Ammon's horn (tissue), 1 donor: ENCODE measurements at regions not wholly inside any gene's neighbourhood (a gene's known extent, or its start where the extent isn't known, plus 50 kb on each side); places are given as distances from the start of the nearest gene placed in this dataset.

ENCODE experiments used
- DNase-seq: peaks from one replicate; pipeline ENCODE4 v3.0.0-alpha.2; 2016; ENCODE audit warnings: low spot score

GRCh38 chr2:120658042-120658769 lies 77.5 kb upstream of the GLI2 start:
- DNase-seq = no peak

- no peak for DNase-seq
These were observed 76.9 kb upstream of the GLI2 start for GRCh38 chr2:120658770-120659158.

GRCh38 chr2:120659275-120659977 lies 76.2 kb upstream of the GLI2 start:
- no peak for DNase-seq

- no peak for DNase-seq
These were observed 75.5 kb upstream of the GLI2 start for GRCh38 chr2:120660056-120660694.

GRCh38 chr2:120660771-120661459 lies 74.8 kb upstream of the GLI2 start:
- DNase-seq = no peak

GRCh38 chr2:120661551-120661950 lies 74.1 kb upstream of the GLI2 start:
- peak; percentile 78 for DNase-seq

GRCh38 chr2:120662046-120662445 lies 73.6 kb upstream of the GLI2 start:
- DNase-seq = no peak

- DNase-seq = no peak
These were observed 72.9 kb upstream of the GLI2 start for GRCh38 chr2:120662746-120663145.

- no peak for DNase-seq
These were observed 69.2 kb upstream of the GLI2 start for GRCh38 chr2:120666433-120666832.

- no peak for DNase-seq
These were observed 67.7 kb upstream of the GLI2 start for GRCh38 chr2:120667981-120668380.

- DNase-seq = no peak
These were observed 66.3 kb upstream of the GLI2 start for GRCh38 chr2:120669121-120669952.

- no peak for DNase-seq
These were observed 65.7 kb upstream of the GLI2 start for GRCh38 chr2:120669971-120670370.

GRCh38 chr2:120670371-120670770 lies 65.3 kb upstream of the GLI2 start:
- no peak for DNase-seq

- DNase-seq = no peak
These were observed 64.7 kb upstream of the GLI2 start for GRCh38 chr2:120670771-120671480.

GRCh38 chr2:120672526-120673204 lies 63.0 kb upstream of the GLI2 start:
- no peak for DNase-seq

GRCh38 chr2:120673205-120673550 lies 62.5 kb upstream of the GLI2 start:
- DNase-seq = no peak

GRCh38 chr2:120673571-120674061 lies 62.1 kb upstream of the GLI2 start:
- no peak for DNase-seq

- DNase-seq = no peak
These were observed 61.2 kb upstream of the GLI2 start for GRCh38 chr2:120674246-120675170.

- DNase-seq = peak; percentile 31
These were observed 60.1 kb upstream of the GLI2 start for GRCh38 chr2:120675460-120676130.
